ENCODE measurements at regions not wholly inside any gene's neighbourhood (a gene's known extent, or its start where the extent isn't known, plus 50 kb on each side); places are given as distances from the start of the nearest gene placed in this dataset.

- DNase-seq = no peak
These were observed 95.5 kb upstream of the ST6GAL2 start for GRCh38 chr2:106981491-106981890.

GRCh38 chr2:106982350-106982749 is 96.4 kb upstream of the ST6GAL2 start:
- DNase-seq = no peak

- DNase-seq = no peak
These were observed 97.3 kb upstream of the ST6GAL2 start for GRCh38 chr2:106983305-106983704.

- DNase-seq = no peak
These were observed 102.4 kb upstream of the ST6GAL2 start for GRCh38 chr2:106988361-106988760.

- no peak for DNase-seq
These were observed 104.3 kb upstream of the ST6GAL2 start for GRCh38 chr2:106990297-106990696.

- DNase-seq = no peak
These were observed 105.9 kb upstream of the ST6GAL2 start for GRCh38 chr2:106991866-106992265.

GRCh38 chr2:106995556-106995955 is 109.6 kb upstream of the ST6GAL2 start:
- DNase-seq = no peak

- DNase-seq = no peak
These were observed 110.3 kb upstream of the ST6GAL2 start for GRCh38 chr2:106996171-106996769.

- DNase-seq = no peak
These were observed 111.2 kb upstream of the ST6GAL2 start for GRCh38 chr2:106997204-106997603.

GRCh38 chr2:107001062-107001461 is 115.1 kb upstream of the ST6GAL2 start:
- DNase-seq = no peak

- no peak for DNase-seq
These were observed 115.6 kb upstream of the ST6GAL2 start for GRCh38 chr2:107001551-107001950.

- DNase-seq = no peak
These were observed 116.2 kb upstream of the ST6GAL2 start for GRCh38 chr2:107001964-107002696.

- no peak for DNase-seq
These were observed 116.8 kb upstream of the ST6GAL2 start for GRCh38 chr2:107002735-107003134.

GRCh38 chr2:107005853-107006252 is 119.9 kb upstream of the ST6GAL2 start:
- DNase-seq = no peak

- DNase-seq = no peak
These were observed 120.9 kb upstream of the ST6GAL2 start for GRCh38 chr2:107006836-107007235.

GRCh38 chr2:107007927-107008326 is 122.0 kb upstream of the ST6GAL2 start:
- DNase-seq = no peak

- no peak for DNase-seq
These were observed 122.9 kb upstream of the ST6GAL2 start for GRCh38 chr2:107008843-107009242.

- no peak for DNase-seq
These were observed 123.3 kb upstream of the ST6GAL2 start for GRCh38 chr2:107009275-107009674.

- no peak for DNase-seq
These were observed 126.8 kb upstream of the ST6GAL2 start for GRCh38 chr2:107012714-107013306.

GRCh38 chr2:107013884-107014283 is 127.9 kb upstream of the ST6GAL2 start:
- DNase-seq = no peak

GRCh38 chr2:107018366-107018765 is 132.4 kb upstream of the ST6GAL2 start:
- DNase-seq = no peak

GRCh38 chr2:107020392-107020791 is 134.4 kb upstream of the ST6GAL2 start:
- no peak for DNase-seq

- no peak for DNase-seq
These were observed 138.3 kb upstream of the ST6GAL2 start for GRCh38 chr2:107024269-107024668.

- no peak for DNase-seq
These were observed 139.4 kb upstream of the ST6GAL2 start for GRCh38 chr2:107025291-107025857.
